HepG2 (cell line): ENCODE measurements at regions not wholly inside any gene's neighbourhood (a gene's known extent, or its start where the extent isn't known, plus 50 kb on each side); places are given as distances from the start of the nearest gene placed in this dataset.

Experiments
- ETV5 ChIP-seq: IDR thresholded peaks from 2 replicates; pipeline ENCODE4 v1.6.1; 2018; ENCODE audit warnings: missing biosample characterization, missing genetic modification reagents, inconsistent platforms, borderline replicate concordance
- HDAC1 ChIP-seq: sonication (generic); formaldehyde crosslinking; IDR thresholded peaks from 2 replicates; pipeline ENCODE4 v1.5.1; 2020; ENCODE audit warnings: mild to moderate bottlenecking, missing genetic modification reagents
- HDAC2 ChIP-seq: sonication (generic); formaldehyde crosslinking; IDR thresholded peaks from 2 replicates; pipeline ENCODE4 v1.4.0; 2020; ENCODE audit warnings: missing genetic modification reagents
- IKZF1 ChIP-seq: fragments of 450-650 bp; IDR thresholded peaks from 2 replicates; pipeline ENCODE4 v1.7.1; 2016
- MED1 ChIP-seq: sonication (generic); formaldehyde crosslinking; IDR thresholded peaks from 2 replicates; pipeline ENCODE4 v1.4.0; 2020; ENCODE audit warnings: missing genetic modification reagents
- PHF20 ChIP-seq: sonication (generic); formaldehyde crosslinking; IDR thresholded peaks from 2 replicates; pipeline ENCODE4 v1.5.0; 2020; ENCODE audit warnings: mild to moderate bottlenecking, missing genetic modification reagents
- SMAD3 ChIP-seq: sonication (generic); formaldehyde crosslinking; IDR thresholded peaks from 2 replicates; pipeline ENCODE4 v1.4.0; 2020; ENCODE audit warnings: missing genetic modification reagents
- SOX6 ChIP-seq, 2 experiments: fragments of 450-650 bp in 1 of 2; sonication (generic) in 1 of 2; formaldehyde crosslinking in 1 of 2; IDR thresholded peaks; 2 replicates each; pipeline versions ENCODE4 v1.4.0 to v1.6.1; 2017 to 2020; ENCODE audit warnings: antibody characterized with exemption in 1 of 2, mild to moderate bottlenecking in 1 of 2, missing genetic modification reagents in 1 of 2
- ZNF792 ChIP-seq: IDR thresholded peaks from 2 replicates; pipeline ENCODE4 v1.6.1; 2016
- ZNF891 ChIP-seq: sonication (generic); formaldehyde crosslinking; IDR thresholded peaks from 2 replicates; pipeline ENCODE4 v1.5.0; 2020; ENCODE audit warnings: mild to moderate bottlenecking, missing genetic modification reagents
- TF ChIP-seq, protein P1 (sequence below): sonication (generic); formaldehyde crosslinking; IDR thresholded peaks from 2 replicates; pipeline ENCODE4 v1.4.0; 2020; ENCODE audit warnings: mild to moderate bottlenecking, missing genetic modification reagents, borderline replicate concordance
- TF ChIP-seq, protein P2 (sequence below): sonication (generic); formaldehyde crosslinking; IDR thresholded peaks from 2 replicates; pipeline ENCODE4 v1.4.0; 2020; ENCODE audit warnings: mild to moderate bottlenecking, low read depth, missing genetic modification reagents
- TF ChIP-seq, protein P3 (sequence below): sonication (generic); formaldehyde crosslinking; IDR thresholded peaks from 2 replicates; pipeline ENCODE4 v1.4.0; 2020; ENCODE audit warnings: missing genetic modification reagents, borderline replicate concordance
- TF ChIP-seq, protein P4 (sequence below): sonication (generic); formaldehyde crosslinking; IDR thresholded peaks from 2 replicates; pipeline ENCODE4 v1.4.0; 2020; ENCODE audit warnings: missing genetic modification reagents, mild to moderate bottlenecking, borderline replicate concordance
- TF ChIP-seq, protein P5 (sequence below): sonication (generic); formaldehyde crosslinking; IDR thresholded peaks from 2 replicates; pipeline ENCODE4 v1.4.0; 2020; ENCODE audit warnings: mild to moderate bottlenecking, missing genetic modification reagents

DNA sequence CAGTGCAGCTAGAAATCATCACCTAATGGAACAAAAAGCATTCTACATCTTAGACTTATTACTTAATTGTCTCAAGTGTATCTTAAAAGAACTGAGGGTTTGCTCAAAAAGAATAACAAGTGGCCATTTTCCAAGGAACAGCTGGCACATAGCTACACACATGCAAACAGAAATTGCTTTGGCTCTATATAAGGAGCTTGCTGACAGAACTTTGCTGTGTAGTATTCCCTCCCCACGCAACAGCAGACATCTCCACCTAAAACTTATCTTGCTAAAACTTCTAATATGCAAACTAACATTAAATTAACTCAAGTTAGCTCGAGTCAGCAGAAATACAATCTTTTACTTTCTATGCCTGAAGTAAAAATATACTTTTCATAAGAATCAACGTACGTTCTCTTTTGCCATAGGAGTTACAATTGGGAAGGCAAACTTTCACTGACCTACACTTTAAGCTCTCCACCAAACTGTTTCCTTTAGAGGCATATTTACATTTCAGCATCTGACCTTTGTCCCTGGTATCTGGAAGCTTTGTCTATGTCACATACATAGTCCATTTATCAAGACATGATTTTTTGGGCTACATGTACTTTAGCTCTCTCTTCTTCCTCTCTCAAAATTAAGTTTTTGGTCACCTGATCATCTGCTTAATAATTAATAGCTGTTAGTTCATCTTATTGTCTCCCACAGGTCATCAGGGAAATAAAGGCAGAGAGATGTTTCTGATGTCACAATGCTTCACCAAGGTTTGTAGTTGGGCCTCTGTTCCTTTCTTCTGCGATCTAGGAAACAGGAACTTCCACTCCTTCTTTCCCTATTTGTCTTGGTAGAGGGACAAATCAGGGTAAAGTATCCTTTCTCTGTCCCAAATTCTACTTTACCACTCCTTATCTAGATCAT lies 163.4 kb upstream of the AGTR1 start (continued):
- TF ChIP-seq, protein P1, sequence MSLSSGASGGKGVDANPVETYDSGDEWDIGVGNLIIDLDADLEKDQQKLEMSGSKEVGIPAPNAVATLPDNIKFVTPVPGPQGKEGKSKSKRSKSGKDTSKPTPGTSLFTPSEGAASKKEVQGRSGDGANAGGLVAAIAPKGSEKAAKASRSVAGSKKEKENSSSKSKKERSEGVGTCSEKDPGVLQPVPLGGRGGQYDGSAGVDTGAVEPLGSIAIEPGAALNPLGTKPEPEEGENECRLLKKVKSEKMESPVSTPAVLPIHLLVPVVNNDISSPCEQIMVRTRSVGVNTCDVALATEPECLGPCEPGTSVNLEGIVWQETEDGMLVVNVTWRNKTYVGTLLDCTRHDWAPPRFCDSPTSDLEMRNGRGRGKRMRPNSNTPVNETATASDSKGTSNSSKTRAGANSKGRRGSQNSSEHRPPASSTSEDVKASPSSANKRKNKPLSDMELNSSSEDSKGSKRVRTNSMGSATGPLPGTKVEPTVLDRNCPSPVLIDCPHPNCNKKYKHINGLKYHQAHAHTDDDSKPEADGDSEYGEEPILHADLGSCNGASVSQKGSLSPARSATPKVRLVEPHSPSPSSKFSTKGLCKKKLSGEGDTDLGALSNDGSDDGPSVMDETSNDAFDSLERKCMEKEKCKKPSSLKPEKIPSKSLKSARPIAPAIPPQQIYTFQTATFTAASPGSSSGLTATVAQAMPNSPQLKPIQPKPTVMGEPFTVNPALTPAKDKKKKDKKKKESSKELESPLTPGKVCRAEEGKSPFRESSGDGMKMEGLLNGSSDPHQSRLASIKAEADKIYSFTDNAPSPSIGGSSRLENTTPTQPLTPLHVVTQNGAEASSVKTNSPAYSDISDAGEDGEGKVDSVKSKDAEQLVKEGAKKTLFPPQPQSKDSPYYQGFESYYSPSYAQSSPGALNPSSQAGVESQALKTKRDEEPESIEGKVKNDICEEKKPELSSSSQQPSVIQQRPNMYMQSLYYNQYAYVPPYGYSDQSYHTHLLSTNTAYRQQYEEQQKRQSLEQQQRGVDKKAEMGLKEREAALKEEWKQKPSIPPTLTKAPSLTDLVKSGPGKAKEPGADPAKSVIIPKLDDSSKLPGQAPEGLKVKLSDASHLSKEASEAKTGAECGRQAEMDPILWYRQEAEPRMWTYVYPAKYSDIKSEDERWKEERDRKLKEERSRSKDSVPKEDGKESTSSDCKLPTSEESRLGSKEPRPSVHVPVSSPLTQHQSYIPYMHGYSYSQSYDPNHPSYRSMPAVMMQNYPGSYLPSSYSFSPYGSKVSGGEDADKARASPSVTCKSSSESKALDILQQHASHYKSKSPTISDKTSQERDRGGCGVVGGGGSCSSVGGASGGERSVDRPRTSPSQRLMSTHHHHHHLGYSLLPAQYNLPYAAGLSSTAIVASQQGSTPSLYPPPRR (CRISPR knock-in tag): no peak; the same call in 1 of the 2 replicates
- no peak for TF ChIP-seq SOX6 (IDR thresholded peaks at IDR 0.05)
- TF ChIP-seq SOX6 (CRISPR knock-in tag; IDR thresholded peaks at IDR 0.05): peak; percentile 71
- TF ChIP-seq ETV5 (CRISPR knock-in tag): no peak
- TF ChIP-seq, protein P2, sequence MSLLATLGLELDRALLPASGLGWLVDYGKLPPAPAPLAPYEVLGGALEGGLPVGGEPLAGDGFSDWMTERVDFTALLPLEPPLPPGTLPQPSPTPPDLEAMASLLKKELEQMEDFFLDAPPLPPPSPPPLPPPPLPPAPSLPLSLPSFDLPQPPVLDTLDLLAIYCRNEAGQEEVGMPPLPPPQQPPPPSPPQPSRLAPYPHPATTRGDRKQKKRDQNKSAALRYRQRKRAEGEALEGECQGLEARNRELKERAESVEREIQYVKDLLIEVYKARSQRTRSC: no peak
- peak; percentile 75 for TF ChIP-seq MED1
- 0 out of 2 replicates have a peak, but pooled peaks have one; percentile 32 for TF ChIP-seq SMAD3 (CRISPR knock-in tag)
- TF ChIP-seq HDAC2 (CRISPR knock-in tag): peak; percentile 71
- no peak for TF ChIP-seq HDAC1 (CRISPR knock-in tag)
- no peak for TF ChIP-seq ZNF891 (CRISPR knock-in tag)
- TF ChIP-seq ZNF792 (CRISPR knock-in tag): peak; percentile 63; the same call in 1 of the 2 replicates
- no peak for TF ChIP-seq PHF20
- TF ChIP-seq, protein P3, sequence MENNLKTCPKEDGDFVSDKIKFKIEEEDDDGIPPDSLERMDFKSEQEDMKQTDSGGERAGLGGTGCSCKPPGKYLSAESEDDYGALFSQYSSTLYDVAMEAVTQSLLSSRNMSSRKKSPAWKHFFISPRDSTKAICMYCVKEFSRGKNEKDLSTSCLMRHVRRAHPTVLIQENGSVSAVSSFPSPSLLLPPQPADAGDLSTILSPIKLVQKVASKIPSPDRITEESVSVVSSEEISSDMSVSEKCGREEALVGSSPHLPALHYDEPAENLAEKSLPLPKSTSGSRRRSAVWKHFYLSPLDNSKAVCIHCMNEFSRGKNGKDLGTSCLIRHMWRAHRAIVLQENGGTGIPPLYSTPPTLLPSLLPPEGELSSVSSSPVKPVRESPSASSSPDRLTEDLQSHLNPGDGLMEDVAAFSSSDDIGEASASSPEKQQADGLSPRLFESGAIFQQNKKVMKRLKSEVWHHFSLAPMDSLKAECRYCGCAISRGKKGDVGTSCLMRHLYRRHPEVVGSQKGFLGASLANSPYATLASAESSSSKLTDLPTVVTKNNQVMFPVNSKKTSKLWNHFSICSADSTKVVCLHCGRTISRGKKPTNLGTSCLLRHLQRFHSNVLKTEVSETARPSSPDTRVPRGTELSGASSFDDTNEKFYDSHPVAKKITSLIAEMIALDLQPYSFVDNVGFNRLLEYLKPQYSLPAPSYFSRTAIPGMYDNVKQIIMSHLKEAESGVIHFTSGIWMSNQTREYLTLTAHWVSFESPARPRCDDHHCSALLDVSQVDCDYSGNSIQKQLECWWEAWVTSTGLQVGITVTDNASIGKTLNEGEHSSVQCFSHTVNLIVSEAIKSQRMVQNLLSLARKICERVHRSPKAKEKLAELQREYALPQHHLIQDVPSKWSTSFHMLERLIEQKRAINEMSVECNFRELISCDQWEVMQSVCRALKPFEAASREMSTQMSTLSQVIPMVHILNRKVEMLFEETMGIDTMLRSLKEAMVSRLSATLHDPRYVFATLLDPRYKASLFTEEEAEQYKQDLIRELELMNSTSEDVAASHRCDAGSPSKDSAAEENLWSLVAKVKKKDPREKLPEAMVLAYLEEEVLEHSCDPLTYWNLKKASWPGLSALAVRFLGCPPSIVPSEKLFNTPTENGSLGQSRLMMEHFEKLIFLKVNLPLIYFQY (CRISPR knock-in tag): no peak
- no peak for TF ChIP-seq IKZF1
- TF ChIP-seq, protein P4, sequence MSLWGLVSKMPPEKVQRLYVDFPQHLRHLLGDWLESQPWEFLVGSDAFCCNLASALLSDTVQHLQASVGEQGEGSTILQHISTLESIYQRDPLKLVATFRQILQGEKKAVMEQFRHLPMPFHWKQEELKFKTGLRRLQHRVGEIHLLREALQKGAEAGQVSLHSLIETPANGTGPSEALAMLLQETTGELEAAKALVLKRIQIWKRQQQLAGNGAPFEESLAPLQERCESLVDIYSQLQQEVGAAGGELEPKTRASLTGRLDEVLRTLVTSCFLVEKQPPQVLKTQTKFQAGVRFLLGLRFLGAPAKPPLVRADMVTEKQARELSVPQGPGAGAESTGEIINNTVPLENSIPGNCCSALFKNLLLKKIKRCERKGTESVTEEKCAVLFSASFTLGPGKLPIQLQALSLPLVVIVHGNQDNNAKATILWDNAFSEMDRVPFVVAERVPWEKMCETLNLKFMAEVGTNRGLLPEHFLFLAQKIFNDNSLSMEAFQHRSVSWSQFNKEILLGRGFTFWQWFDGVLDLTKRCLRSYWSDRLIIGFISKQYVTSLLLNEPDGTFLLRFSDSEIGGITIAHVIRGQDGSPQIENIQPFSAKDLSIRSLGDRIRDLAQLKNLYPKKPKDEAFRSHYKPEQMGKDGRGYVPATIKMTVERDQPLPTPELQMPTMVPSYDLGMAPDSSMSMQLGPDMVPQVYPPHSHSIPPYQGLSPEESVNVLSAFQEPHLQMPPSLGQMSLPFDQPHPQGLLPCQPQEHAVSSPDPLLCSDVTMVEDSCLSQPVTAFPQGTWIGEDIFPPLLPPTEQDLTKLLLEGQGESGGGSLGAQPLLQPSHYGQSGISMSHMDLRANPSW (CRISPR knock-in tag): no peak
- TF ChIP-seq, protein P5, sequence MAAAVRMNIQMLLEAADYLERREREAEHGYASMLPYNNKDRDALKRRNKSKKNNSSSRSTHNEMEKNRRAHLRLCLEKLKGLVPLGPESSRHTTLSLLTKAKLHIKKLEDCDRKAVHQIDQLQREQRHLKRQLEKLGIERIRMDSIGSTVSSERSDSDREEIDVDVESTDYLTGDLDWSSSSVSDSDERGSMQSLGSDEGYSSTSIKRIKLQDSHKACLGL (CRISPR knock-in tag): no peak
